ENCODE measurements at regions not wholly inside any gene's neighbourhood (a gene's known extent, or its start where the extent isn't known, plus 50 kb on each side); places are given as distances from the start of the nearest gene placed in this dataset.

GRCh38 chr2:128770143-128771085 is 451.7 kb upstream of the HS6ST1 start:
- no peak for DNase-seq

- no peak for DNase-seq
These were observed 452.7 kb upstream of the HS6ST1 start for GRCh38 chr2:128771401-128771800.

GRCh38 chr2:128772671-128773070 is 454.0 kb upstream of the HS6ST1 start:
- no peak for DNase-seq

GRCh38 chr2:128773641-128774319 is 455.1 kb upstream of the HS6ST1 start:
- DNase-seq = no peak

- no peak for DNase-seq
These were observed 455.9 kb upstream of the HS6ST1 start for GRCh38 chr2:128774320-128775216.

GRCh38 chr2:128775217-128775913 is 456.7 kb upstream of the HS6ST1 start:
- no peak for DNase-seq

- no peak for DNase-seq
These were observed 457.2 kb upstream of the HS6ST1 start for GRCh38 chr2:128775914-128776285.

GRCh38 chr2:128776461-128777195 is 458.0 kb upstream of the HS6ST1 start:
- DNase-seq = no peak

- no peak for DNase-seq
These were observed 458.7 kb upstream of the HS6ST1 start for GRCh38 chr2:128777196-128778035.

- DNase-seq = no peak
These were observed 460.2 kb upstream of the HS6ST1 start for GRCh38 chr2:128778843-128779242.

GRCh38 chr2:128779301-128780095 is 460.8 kb upstream of the HS6ST1 start:
- no peak for DNase-seq

GRCh38 chr2:128780434-128781080 is 461.9 kb upstream of the HS6ST1 start:
- DNase-seq = no peak

- DNase-seq = no peak
These were observed 462.5 kb upstream of the HS6ST1 start for GRCh38 chr2:128781166-128781565.

GRCh38 chr2:128781585-128782385 is 463.1 kb upstream of the HS6ST1 start:
- no peak for DNase-seq

GRCh38 chr2:128782411-128783192 is 463.9 kb upstream of the HS6ST1 start:
- no peak for DNase-seq

- no peak for DNase-seq
These were observed 464.6 kb upstream of the HS6ST1 start for GRCh38 chr2:128783193-128783671.

- no peak for DNase-seq
These were observed 465.2 kb upstream of the HS6ST1 start for GRCh38 chr2:128783896-128784295.
